Mesenteric fat pad (tissue), 1 donor: ENCODE measurements at regions not wholly inside any gene's neighbourhood (a gene's known extent, or its start where the extent isn't known, plus 50 kb on each side); places are given as distances from the start of the nearest gene placed in this dataset.
"Not testable (repeated sequence)": the region's sequence is repeated elsewhere in the genome, so short reads cannot be mapped to it uniquely, and the experiment has no call there.

Experiments used
- DNase-seq: peaks from one replicate; pipeline ENCODE4 v3.0.0-alpha.2; 2020; ENCODE audit warnings: low spot score
- donor health status: DM: yes; HTN: yes; CAD: no.

- DNase-seq: not testable (repeated sequence)
Observed at GRCh38 chr2:193412368-193412767, 1217.6 kb upstream of the TMEFF2 start.

GRCh38 chr2:193409951-193410350 is 1215.2 kb upstream of the TMEFF2 start:
- no peak for DNase-seq

- no peak for DNase-seq
Observed at GRCh38 chr2:193382583-193382982, 1187.8 kb upstream of the TMEFF2 start.

GRCh38 chr2:193377789-193378188 is 1183.1 kb upstream of the TMEFF2 start:
- no peak for DNase-seq

- DNase-seq: no peak
Observed at GRCh38 chr2:193373120-193373519, 1178.4 kb upstream of the TMEFF2 start.

- DNase-seq: no peak
Observed at GRCh38 chr2:193371200-193371599, 1176.5 kb upstream of the TMEFF2 start.

GRCh38 chr2:193368615-193369014 is 1173.9 kb upstream of the TMEFF2 start:
- DNase-seq: no peak

- DNase-seq: no peak
Observed at GRCh38 chr2:193357508-193357907, 1162.8 kb upstream of the TMEFF2 start.

- not testable (repeated sequence) for DNase-seq
Observed at GRCh38 chr2:193352665-193353242, 1158.0 kb upstream of the TMEFF2 start.

GRCh38 chr2:193350509-193350908 is 1155.8 kb upstream of the TMEFF2 start:
- DNase-seq: no peak

GRCh38 chr2:193349642-193350041 is 1154.9 kb upstream of the TMEFF2 start:
- no peak for DNase-seq

- no peak for DNase-seq
Observed at GRCh38 chr2:193348055-193348454, 1153.3 kb upstream of the TMEFF2 start.

- no peak for DNase-seq
Observed at GRCh38 chr2:193336781-193337180, 1142.0 kb upstream of the TMEFF2 start.

- no peak for DNase-seq
Observed at GRCh38 chr2:193334401-193334800, 1139.7 kb upstream of the TMEFF2 start.

- DNase-seq: no peak
Observed at GRCh38 chr2:193333539-193333938, 1138.8 kb upstream of the TMEFF2 start.

- no peak for DNase-seq
Observed at GRCh38 chr2:193332941-193333340, 1138.2 kb upstream of the TMEFF2 start.

- DNase-seq: no peak
Observed at GRCh38 chr2:193331676-193332075, 1136.9 kb upstream of the TMEFF2 start.

GRCh38 chr2:193326296-193326695 is 1131.6 kb upstream of the TMEFF2 start:
- no peak for DNase-seq

GRCh38 chr2:193315428-193316091 is 1120.8 kb upstream of the TMEFF2 start:
- DNase-seq: no peak

GRCh38 chr2:193303464-193303863 is 1108.7 kb upstream of the TMEFF2 start:
- no peak for DNase-seq

GRCh38 chr2:193294371-193294770 is 1099.6 kb upstream of the TMEFF2 start:
- no peak for DNase-seq

- no peak for DNase-seq
Observed at GRCh38 chr2:193279361-193279760, 1084.6 kb upstream of the TMEFF2 start.

GRCh38 chr2:193276988-193277387 is 1082.3 kb upstream of the TMEFF2 start:
- DNase-seq: no peak
